Choroid plexus epithelial cell (primary cell): ENCODE measurements at regions not wholly inside any gene's neighbourhood (a gene's known extent, or its start where the extent isn't known, plus 50 kb on each side); places are given as distances from the start of the nearest gene placed in this dataset.
"Not testable (repeated sequence)": the region's sequence is repeated elsewhere in the genome, so short reads cannot be mapped to it uniquely, and the experiment has no call there.

ENCODE experiments used
- DNase-seq: peaks from one replicate; pipeline ENCODE4 v3.0.0-alpha.2; 2010; ENCODE audit warnings: low read depth
- H3K4me3 ChIP-seq: 2 replicates; pipeline ENCODE4 v1.5.1; 2011; ENCODE audit warnings: low read depth, mild to moderate bottlenecking, control low read depth, low read length, moderate library complexity
- CTCF ChIP-seq: conservative IDR thresholded peaks from 2 replicates; pipeline ENCODE4 v1.5.1; 2011; ENCODE audit warnings: low read depth, mild to moderate bottlenecking, control low read depth, inconsistent platforms, low read length, moderate library complexity

- no peak for DNase-seq
- no peak for TF ChIP-seq CTCF
- H3K4me3 ChIP-seq, result no peak overlapping the region
These were observed 58.1 kb downstream of the MRPL57 start for GRCh38 chr13:21234526-21234925.

DNA sequence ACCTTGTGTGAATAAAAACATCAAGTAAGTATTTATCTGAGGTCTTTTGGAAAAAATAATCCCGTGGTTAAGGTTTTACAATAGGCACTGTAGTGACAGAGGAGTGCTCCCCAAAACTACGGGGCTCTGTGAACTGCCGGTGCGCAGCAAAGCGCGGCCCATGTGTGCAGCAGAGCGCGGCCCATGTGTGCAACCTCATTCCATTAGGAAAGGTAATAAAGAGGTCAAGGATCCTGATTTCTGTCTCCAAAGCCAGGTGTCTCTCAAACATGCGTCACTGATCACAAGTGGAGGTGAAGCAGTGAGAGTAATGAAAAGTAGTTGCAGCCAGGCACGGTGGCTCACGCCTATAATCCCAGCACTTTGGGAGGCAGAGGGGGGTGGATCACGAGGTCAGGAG lies 58.7 kb downstream of the MRPL57 start:
- TF ChIP-seq CTCF, result no peak
- DNase-seq, result no peak
- no peak overlapping the region for H3K4me3 ChIP-seq

GRCh38 chr13:21237081-21237480 lies 60.6 kb downstream of the MRPL57 start:
- no peak overlapping the region for H3K4me3 ChIP-seq
- TF ChIP-seq CTCF, result no peak
- DNase-seq, result no peak

DNA sequence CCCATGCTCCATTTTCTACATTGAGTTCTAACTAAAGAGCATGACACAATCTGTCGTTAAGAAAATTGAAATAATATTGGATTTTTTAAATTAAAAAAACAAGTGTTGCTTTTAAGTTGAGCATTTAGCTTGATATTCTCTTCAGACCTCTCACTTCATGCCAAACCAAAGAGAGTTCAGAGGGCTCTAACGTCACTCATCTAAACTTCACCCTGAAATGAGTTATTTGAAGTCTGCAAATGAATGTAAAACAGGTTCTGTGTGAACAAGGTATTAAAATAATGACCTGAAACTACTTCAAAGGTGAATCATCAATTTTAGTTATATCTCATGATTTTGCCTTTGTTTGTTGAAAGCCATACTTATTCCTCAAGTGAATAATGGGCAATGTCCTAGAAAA lies 61.8 kb downstream of the MRPL57 start:
- DNase-seq, result no peak
- TF ChIP-seq CTCF, result no peak
- H3K4me3 ChIP-seq, result no peak overlapping the region

DNA sequence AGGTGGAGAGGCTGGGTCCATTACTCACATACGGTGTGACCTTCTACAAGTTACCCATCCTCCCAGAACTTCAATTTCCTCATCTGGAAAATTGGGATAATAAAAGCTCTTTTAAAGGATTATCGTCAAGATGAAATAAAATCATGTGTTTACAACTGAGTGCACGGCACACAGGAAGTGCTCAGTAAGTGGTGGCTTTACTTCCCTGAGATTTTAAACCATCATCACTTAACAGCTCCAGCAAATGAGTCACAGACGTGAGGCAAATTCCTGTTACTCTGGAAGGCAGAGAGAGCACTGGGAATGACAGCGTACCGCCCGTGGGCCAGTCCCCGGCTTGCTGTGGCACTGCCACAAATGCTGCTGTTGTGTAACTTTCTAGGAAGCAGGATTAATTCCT lies 64.1 kb downstream of the MRPL57 start:
- peak; percentile 54 for DNase-seq
- no peak for TF ChIP-seq CTCF
- no peak overlapping the region for H3K4me3 ChIP-seq

DNA sequence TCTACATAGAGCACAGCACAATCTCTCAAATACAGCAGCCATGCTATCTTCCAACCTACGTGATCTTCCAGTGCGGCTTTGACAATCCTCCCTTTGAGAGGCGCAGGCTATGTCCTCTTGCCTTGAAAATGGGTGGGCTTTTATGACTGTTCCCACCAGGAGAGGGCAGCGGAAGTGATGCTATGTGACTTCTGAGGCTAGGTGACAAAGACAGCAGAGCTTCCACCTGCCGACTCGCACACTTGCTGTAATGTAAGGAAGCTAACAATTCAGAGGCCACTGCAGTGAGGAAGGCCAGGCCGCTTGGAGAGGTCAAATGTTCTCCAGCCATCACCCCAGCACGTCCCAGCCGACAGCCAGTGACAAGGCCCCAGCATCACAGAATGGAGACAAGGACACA lies 65.8 kb downstream of the MRPL57 start:
- TF ChIP-seq CTCF, result peak; percentile 18
- DNase-seq, result no peak

GRCh38 chr13:21243045-21243897 lies 66.8 kb downstream of the MRPL57 start:
- H3K4me3 ChIP-seq, result no peak overlapping the region
- DNase-seq, result no peak
- TF ChIP-seq CTCF, result no peak

More for the DNA sequence above, 65.8 kb downstream of the MRPL57 start:
- H3K4me3 ChIP-seq, result no peak overlapping the region

DNA sequence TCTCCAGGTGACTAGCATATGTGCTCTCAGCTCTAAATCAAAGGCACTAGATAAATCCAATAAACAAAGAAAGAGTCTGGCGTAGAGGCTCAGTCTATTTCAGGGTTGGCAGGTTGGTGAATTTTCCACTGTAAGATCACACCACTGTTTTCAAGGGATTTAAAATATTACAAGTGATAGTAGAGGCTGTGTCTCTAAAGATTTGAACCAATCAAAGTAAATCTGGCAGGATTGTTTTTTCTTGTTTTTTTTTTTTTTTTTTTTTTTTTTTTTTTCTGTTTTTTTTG lies 67.4 kb downstream of the MRPL57 start:
- H3K4me3 ChIP-seq, DNase-seq: not testable (repeated sequence)
